ENCODE measurements at regions not wholly inside any gene's neighbourhood (a gene's known extent, or its start where the extent isn't known, plus 50 kb on each side); places are given as distances from the start of the nearest gene placed in this dataset.

DNA sequence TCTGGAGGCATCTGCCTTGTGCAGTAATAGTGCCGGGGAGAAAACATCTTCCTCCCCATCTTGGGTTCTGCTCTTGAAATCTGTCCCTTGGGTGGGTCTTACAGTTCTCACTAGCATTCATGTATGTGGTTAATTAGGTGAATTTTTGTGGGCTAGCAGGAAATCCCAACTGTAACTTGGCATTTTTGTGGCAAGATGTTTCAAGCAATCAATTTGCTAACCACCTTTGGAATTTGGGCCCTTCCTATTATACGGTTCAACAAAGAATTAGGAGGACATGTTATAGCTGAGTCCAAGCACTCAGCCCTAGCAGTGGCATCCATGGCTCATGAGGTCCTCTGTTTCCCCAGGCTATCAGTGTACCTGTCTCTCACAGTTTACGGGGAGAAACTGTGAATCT lies 89.1 kb upstream of the MTNR1B start:
- DNase-seq (ENCODE audit: low read depth), result no peak
- TF ChIP-seq, protein P1, sequence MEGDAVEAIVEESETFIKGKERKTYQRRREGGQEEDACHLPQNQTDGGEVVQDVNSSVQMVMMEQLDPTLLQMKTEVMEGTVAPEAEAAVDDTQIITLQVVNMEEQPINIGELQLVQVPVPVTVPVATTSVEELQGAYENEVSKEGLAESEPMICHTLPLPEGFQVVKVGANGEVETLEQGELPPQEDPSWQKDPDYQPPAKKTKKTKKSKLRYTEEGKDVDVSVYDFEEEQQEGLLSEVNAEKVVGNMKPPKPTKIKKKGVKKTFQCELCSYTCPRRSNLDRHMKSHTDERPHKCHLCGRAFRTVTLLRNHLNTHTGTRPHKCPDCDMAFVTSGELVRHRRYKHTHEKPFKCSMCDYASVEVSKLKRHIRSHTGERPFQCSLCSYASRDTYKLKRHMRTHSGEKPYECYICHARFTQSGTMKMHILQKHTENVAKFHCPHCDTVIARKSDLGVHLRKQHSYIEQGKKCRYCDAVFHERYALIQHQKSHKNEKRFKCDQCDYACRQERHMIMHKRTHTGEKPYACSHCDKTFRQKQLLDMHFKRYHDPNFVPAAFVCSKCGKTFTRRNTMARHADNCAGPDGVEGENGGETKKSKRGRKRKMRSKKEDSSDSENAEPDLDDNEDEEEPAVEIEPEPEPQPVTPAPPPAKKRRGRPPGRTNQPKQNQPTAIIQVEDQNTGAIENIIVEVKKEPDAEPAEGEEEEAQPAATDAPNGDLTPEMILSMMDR (IDR thresholded peaks at IDR 0.05; ENCODE audit: insufficient read depth, low read depth, low read length), result no peak
- H3K4me3 ChIP-seq (ENCODE audit: low read depth, low read length), result no peak overlapping the region

- TF ChIP-seq, protein P1 (IDR thresholded peaks at IDR 0.05; ENCODE audit: insufficient read depth, low read depth, low read length), result no peak
- DNase-seq (ENCODE audit: low read depth), result no peak
- H3K4me3 ChIP-seq (ENCODE audit: low read depth, low read length), result no peak overlapping the region
Observed at GRCh38 chr11:92881940-92882450, 87.5 kb upstream of the MTNR1B start.

- TF ChIP-seq, protein P1 (IDR thresholded peaks at IDR 0.05; ENCODE audit: insufficient read depth, low read depth, low read length), result no peak
- no peak overlapping the region for H3K4me3 ChIP-seq (ENCODE audit: low read depth, low read length)
- no peak for DNase-seq (ENCODE audit: low read depth)
Observed at GRCh38 chr11:92882828-92883611, 86.4 kb upstream of the MTNR1B start.

DNA sequence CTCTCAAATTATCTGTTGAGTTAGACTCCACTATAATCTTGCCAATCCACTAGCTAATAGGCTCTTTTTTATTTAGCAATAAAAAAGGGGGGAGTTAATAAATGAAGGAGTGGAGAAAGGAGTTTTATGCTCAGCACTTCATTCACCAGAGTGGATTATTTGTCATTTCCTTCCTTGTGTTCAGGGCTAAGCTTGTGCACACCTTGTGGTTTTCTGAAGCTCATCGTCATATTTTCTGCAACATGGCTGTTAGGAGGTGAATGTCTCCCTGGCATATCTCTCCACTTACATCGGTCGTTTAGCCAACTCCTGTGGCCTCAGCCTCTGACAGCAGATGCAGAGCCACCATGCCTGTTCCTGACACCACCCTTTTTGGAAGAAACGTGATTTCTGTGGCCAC lies 83.9 kb upstream of the MTNR1B start:
- no peak overlapping the region for H3K4me3 ChIP-seq (ENCODE audit: low read depth, low read length)
- no peak for DNase-seq (ENCODE audit: low read depth)
- TF ChIP-seq, protein P1 (IDR thresholded peaks at IDR 0.05; ENCODE audit: insufficient read depth, low read depth, low read length), result no peak

- TF ChIP-seq, protein P1 (IDR thresholded peaks at IDR 0.05; ENCODE audit: insufficient read depth, low read depth, low read length), result peak; percentile 66
- peak; percentile 59 for DNase-seq (ENCODE audit: low read depth)
- no peak overlapping the region for H3K4me3 ChIP-seq (ENCODE audit: low read depth, low read length)
Observed at GRCh38 chr11:92886243-92886905, 83.1 kb upstream of the MTNR1B start.

DNA sequence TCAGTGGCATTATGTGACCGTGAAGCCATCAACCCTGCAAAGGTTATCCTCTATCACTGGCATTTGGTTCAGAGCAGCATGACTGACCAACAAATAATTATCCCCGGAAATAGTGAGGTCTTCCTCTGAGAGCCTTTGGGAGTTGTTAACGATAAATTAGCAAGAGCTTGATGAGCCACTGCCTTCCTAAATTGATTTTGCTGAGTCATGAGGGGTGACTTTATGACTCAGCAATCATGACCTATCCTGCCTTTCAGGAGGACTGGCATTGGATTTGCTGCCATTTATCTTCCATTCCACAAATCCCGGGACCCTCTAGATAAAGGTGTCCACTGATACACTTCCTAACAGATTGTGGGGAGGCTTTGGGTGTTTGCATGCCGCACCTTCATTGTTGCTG lies 80.8 kb upstream of the MTNR1B start:
- no peak overlapping the region for H3K4me3 ChIP-seq (ENCODE audit: low read depth, low read length)
- TF ChIP-seq, protein P1 (IDR thresholded peaks at IDR 0.05; ENCODE audit: insufficient read depth, low read depth, low read length), result no peak
- no peak for DNase-seq (ENCODE audit: low read depth)

Data from fibroblast of villous mesenchyme (primary cell).